GM18873 (cell line): ENCODE measurements at regions not wholly inside any gene's neighbourhood (a gene's known extent, or its start where the extent isn't known, plus 50 kb on each side); places are given as distances from the start of the nearest gene placed in this dataset.
A peak's percentile ranks its signal among the peaks of the same experiment; 100 is the strongest.

Experiments used
- ATAC-seq: cut with Tn5 transposase; IDR thresholded peaks from one replicate; pipeline ENCODE4 v1.9.1; 2021; ENCODE audit warnings: mild to moderate bottlenecking, moderate library complexity, moderate number of reproducible peaks; ENCODE audit not compliant: unreplicated experiment, low FRiP score

DNA sequence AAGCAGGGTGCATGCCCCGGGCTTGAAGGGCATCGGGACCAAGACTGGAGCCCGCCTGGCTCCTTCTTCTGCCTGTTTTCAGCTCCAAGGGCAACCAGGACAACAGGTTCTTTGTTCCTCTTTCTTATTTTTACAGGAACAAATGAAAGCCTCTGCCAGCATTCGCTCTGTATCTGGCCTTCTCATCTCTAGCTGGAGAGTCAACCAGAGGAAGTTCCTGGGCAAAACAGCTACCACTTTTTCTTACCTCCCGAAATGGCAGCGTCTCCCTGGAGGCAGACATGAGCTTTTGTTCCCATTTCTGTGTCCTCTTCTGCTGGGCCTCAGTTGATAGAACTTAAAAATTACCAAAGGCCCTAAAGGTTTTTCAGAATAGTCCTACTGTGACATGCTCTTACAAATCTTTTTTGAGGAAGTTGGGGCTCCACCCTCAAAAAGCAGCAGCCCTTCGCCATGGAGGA is 74.1 kb upstream of the NAA20 start:
- no peak for ATAC-seq

DNA sequence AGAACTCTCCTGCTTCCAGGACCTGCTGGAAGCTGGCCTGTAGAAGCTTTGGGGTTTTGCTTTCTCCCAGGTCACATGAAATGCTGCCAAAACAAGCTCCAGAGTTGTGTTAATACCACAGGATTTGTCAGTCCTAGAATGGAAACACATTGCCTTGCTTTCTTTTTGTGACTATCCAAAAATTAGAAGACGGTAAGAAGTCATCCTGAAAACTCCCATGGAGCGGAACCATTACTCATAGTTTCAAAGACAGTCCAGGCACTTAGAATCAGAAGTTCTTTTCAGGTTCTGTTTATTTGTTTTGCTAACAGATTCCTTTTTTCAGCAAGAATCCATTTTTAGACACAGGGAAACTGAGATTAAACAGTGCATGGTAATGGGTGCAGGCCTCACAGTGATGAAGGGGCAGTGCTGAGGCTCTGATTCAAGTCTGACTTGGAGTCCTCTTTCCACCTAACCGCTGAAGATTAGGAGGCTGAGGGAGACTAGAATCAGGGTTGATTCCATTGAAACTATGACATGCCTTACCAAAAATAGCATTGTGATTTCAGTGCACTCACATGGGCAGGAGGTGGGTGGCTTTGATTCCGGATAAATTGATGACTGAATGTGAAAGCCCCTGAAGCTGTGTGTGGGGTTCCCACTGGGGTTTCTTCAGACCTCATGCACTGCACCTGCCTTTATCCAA is 72.2 kb upstream of the NAA20 start:
- ATAC-seq = no peak

GRCh38 chr20:19945732-19946670 is 71.2 kb upstream of the NAA20 start:
- no peak for ATAC-seq

- ATAC-seq = peak; percentile 81
These were observed 69.4 kb upstream of the NAA20 start for GRCh38 chr20:19947611-19948264.

- ATAC-seq = no peak
These were observed 67.8 kb upstream of the NAA20 start for GRCh38 chr20:19949195-19949867.

- no peak for ATAC-seq
These were observed 67.1 kb upstream of the NAA20 start for GRCh38 chr20:19950042-19950441.

- ATAC-seq = no peak
These were observed 64.8 kb upstream of the NAA20 start for GRCh38 chr20:19952392-19952791.

DNA sequence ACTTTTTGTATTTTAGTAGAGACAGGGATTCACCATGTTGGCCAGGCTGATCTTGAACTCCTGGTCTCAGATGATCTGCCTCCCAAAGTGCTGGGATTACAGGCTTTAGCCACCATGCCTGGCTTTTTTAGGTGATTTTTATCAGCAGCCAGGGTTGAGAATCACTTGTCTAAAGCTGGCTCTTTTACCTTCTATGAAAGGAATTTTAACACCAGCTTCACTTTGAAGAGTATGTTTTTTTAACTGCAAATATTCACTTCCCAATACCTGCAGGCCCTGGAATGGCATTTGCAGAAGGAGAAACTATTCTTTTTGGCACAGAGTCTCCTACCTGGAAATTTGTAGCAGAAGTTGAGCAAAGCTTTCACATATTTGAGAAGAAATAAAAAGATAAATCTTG is 63.6 kb upstream of the NAA20 start:
- no peak for ATAC-seq

DNA sequence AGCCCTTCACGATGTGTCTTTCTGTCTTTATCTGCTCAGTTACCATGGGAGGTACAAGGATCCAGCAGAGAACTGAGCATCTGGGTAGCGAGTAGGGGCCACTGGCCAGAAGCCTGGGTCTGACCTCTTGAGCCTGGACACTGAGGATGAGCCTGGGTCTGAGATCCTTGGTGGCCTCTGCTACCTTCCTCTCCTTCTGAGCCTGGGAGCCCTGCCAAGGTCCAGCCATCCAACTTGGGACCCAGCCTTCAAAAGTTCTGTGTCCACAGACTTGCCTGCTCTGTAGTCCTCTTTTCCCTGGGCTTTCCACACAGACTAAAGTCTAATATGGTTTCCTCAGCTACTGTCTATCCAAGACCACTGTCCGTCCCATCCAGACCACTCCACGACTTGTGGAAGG is 60.2 kb upstream of the NAA20 start:
- ATAC-seq = no peak

DNA sequence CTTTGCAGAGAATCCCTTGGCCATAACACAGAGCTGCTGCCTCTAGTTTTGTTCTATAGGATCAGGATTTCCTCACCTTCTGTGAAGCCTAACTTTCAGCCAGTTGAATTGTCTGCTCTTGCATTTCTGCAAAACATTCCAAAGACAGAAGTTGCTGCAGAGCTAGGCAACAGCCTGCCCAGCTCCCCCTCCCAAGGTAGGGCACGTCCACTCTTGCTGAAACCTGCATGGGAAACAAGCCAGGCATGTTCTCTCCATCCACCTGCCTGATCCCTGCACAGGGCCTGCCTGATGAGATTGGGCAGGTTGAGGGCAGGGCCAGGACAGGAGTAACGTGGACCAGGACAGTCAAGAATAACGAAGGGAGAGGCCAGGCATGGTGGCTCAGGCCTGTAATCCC is 58.9 kb upstream of the NAA20 start:
- ATAC-seq = no peak

DNA sequence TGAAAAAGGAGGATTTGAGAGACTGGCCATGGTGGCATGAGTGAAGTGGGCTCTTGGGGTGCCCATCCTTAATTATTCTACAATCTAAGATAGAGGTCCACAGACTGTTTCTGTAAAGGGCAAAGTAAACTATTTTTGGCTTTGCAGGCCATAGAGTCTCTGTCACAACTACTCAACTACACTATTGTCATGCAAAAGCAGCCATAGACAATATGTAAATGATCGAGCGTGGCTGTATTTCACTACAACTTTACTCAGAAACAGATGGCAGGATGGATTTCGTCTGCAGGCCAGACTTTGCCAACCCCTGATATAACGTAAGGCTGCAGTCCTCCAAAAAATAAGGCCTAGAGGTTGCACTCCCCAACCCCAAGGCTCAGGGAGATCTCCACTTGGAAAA is 58.2 kb upstream of the NAA20 start:
- ATAC-seq = no peak

DNA sequence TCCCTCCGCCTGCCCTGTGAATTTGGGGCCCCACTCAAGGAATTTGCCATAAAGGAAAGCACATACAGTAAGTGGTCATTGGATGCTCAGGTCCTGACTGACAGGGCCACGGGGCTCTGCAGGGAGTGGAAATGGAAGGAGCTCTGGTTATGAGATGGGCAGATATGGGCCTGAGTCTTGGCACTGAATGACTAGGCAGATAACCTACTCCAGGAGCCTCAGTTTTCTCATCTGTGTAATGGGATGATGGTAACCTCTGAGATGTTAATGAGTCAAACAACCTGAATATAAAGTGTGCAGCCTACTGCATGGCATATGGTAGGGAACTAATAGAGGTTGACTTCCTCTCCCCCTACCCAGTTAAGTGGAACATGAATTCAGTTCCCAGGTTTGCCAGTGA is 56.4 kb upstream of the NAA20 start:
- no peak for ATAC-seq

DNA sequence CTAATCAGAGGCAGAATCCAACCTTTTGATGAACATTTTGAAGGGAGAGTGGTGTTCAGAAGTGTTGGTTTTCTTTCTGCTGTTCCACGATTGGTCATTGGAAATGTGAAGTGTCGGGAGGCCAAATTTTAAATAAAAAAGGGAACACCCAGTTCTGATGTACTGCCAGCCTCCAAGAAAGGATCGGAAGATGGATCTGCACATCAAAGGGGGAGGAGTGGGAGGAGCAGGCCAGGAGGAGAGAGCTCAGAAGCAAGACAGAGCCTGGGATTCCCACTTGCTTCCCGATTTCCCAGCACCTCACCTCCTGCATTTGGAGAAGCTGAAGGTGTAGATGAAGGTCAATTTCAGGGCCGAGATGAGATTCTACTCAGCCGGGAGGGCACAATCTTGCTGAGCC is 55.9 kb upstream of the NAA20 start:
- no peak for ATAC-seq

- no peak for ATAC-seq
These were observed 54.2 kb upstream of the NAA20 start for GRCh38 chr20:19962958-19963357.

GRCh38 chr20:19964289-19965265 is 52.6 kb upstream of the NAA20 start:
- no peak for ATAC-seq

- ATAC-seq = no peak
These were observed 50.3 kb upstream of the NAA20 start for GRCh38 chr20:19966840-19967239.
